ENCODE measurements at regions not wholly inside any gene's neighbourhood (a gene's known extent, or its start where the extent isn't known, plus 50 kb on each side); places are given as distances from the start of the nearest gene placed in this dataset.

GRCh38 chr12:87066326-87066725 is 810.1 kb upstream of the MGAT4C start:
- TF ChIP-seq, protein P1, sequence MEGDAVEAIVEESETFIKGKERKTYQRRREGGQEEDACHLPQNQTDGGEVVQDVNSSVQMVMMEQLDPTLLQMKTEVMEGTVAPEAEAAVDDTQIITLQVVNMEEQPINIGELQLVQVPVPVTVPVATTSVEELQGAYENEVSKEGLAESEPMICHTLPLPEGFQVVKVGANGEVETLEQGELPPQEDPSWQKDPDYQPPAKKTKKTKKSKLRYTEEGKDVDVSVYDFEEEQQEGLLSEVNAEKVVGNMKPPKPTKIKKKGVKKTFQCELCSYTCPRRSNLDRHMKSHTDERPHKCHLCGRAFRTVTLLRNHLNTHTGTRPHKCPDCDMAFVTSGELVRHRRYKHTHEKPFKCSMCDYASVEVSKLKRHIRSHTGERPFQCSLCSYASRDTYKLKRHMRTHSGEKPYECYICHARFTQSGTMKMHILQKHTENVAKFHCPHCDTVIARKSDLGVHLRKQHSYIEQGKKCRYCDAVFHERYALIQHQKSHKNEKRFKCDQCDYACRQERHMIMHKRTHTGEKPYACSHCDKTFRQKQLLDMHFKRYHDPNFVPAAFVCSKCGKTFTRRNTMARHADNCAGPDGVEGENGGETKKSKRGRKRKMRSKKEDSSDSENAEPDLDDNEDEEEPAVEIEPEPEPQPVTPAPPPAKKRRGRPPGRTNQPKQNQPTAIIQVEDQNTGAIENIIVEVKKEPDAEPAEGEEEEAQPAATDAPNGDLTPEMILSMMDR (tag by site-specific recombination; IDR thresholded peaks at IDR 0.05), result no peak
- TF ChIP-seq YY1 (tag by site-specific recombination; IDR thresholded peaks at IDR 0.05) (no peak), ZNF398 (tag by site-specific recombination; IDR thresholded peaks at IDR 0.05) (no peak), ZNF311 (tag by site-specific recombination; IDR thresholded peaks at IDR 0.05; ENCODE audit: borderline replicate concordance) (no peak), ZNF274 (IDR thresholded peaks at IDR 0.05; ENCODE audit: low read length) (no peak), ZNF274 (tag by site-specific recombination; IDR thresholded peaks at IDR 0.05; ENCODE audit: borderline replicate concordance) (no peak), ZNF530 (tag by site-specific recombination; IDR thresholded peaks at IDR 0.05; ENCODE audit: low read depth) (no peak), ZNF843 (tag by site-specific recombination; IDR thresholded peaks at IDR 0.05) (no peak), ZFP69B (tag by site-specific recombination; IDR thresholded peaks at IDR 0.05) (no peak), ZNF24 (tag by site-specific recombination; IDR thresholded peaks at IDR 0.05) (no peak), BCL11B (tag by site-specific recombination; IDR thresholded peaks at IDR 0.05; ENCODE audit: low read depth) (no peak), ZNF362 (tag by site-specific recombination; IDR thresholded peaks at IDR 0.05) (no peak), GLI4 (tag by site-specific recombination; IDR thresholded peaks at IDR 0.05) (no peak), SETDB1 (IDR thresholded peaks at IDR 0.05; ENCODE audit: insufficient read length, low read length) (no peak)
- TF ChIP-seq, protein P2, sequence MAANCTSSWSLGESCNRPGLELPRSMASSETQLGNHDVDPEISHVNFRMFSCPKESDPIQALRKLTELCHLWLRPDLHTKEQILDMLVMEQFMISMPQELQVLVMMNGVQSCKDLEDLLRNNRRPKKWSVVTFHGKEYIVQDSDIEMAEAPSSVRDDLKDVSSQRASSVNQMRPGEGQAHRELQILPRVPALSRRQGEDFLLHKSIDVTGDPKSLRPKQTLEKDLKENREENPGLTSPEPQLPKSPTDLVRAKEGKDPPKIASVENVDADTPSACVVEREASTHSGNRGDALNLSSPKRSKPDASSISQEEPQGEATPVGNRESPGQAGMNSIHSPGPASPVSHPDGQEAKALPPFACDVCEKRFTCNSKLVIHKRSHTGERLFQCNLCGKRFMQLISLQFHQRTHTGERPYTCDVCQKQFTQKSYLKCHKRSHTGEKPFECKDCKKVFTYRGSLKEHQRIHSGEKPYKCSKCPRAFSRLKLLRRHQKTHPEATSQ (tag by site-specific recombination; IDR thresholded peaks at IDR 0.05), result no peak
